Kidney epithelial cell (primary cell): ENCODE measurements at regions not wholly inside any gene's neighbourhood (a gene's known extent, or its start where the extent isn't known, plus 50 kb on each side); places are given as distances from the start of the nearest gene placed in this dataset.

Source experiments
- DNase-seq: peaks from one replicate; pipeline ENCODE4 v3.0.0-alpha.2; 2010; ENCODE audit warnings: low read depth
- H3K27me3 ChIP-seq: 2 replicates; pipeline ENCODE4 v1.6.0; 2011; ENCODE audit warnings: low read length; ENCODE audit not compliant: control insufficient read depth, insufficient read depth
- H3K36me3 ChIP-seq: 2 replicates; pipeline ENCODE4 v1.5.1; 2011; ENCODE audit warnings: low read length; ENCODE audit not compliant: control insufficient read depth, insufficient read depth
- H3K4me3 ChIP-seq: 2 replicates; pipeline ENCODE4 v1.5.1; 2011; ENCODE audit warnings: low read depth, mild to moderate bottlenecking, control low read depth, low read length
- CTCF ChIP-seq: IDR thresholded peaks from 2 replicates; pipeline ENCODE4 v1.5.1; 2011; ENCODE audit warnings: mild to moderate bottlenecking, moderate library complexity, low read length, control low read depth, inconsistent platforms; ENCODE audit not compliant: insufficient read depth, poor library complexity, severe bottlenecking

DNA sequence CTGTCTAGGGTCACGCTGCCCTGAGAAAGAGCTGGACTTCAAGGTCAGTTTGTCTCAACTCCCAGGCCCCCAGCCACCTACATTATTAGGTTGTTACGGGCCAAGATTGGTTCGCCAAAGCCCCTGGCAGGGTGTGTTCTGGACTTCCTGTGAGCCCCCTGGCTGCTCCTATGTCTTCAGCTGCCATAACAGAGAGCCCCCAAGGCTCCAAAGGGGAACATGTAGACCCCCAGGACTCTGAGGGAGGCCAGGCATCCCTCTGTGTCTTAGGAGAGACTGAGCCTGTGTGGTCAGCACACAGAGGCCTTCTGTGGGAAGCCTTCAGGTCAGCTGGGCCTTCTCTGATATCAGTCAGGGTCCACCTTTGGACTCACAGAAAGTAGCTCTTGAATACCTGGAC is 58.3 kb downstream of the INHBB start:
- Histone ChIP-seq H3K36me3 (no peaks in the 10 kb centered on the region), H3K27me3 (no peaks in the 10 kb centered on the region), H3K4me3 (no peak overlapping the region)
- DNase-seq: no peak
- TF ChIP-seq CTCF: no peak

DNA sequence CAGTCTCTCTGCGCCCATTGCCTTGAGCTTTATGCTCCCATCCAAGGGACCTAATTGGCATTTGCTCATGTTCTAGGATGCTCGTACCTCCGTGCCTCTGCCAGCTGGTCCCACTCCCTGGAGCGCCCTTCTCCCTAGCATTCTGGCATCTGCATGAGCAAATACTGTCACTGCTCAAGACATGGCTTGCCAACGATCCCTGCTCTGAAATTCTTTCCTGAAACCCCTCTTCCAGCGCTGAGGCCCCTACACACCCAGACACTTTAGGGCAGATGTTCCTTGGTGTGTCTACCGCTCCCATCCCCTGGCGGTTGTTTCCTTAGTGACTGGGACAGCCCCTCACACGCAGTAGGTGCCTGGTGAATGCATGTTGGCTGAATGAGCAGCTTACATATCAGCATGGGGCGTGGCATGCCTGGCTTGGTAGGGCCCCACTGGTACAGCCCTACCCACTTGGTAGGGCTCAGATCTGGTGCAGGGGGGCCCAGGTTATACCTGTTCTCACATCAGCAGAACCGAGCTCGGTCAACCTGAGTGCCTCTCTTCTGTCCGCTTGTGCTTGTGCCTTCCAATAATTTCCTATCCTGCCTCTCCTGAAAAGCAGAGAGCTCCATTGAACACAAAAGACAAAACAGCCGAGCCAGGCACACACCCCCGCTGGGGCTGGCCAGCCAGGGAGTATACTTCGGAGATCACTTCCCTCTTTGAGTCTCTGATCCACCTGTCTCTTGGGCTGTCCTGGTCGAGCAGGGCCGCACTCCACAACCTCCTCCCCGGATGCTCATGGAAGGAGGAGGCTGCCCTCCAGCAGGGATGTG is 59.2 kb downstream of the INHBB start:
- Histone ChIP-seq H3K36me3 (no peaks in the 10 kb centered on the region), H3K4me3 (no peak overlapping the region), H3K27me3 (no peaks in the 10 kb centered on the region)
- TF ChIP-seq CTCF: no peak
- no peak for DNase-seq

DNA sequence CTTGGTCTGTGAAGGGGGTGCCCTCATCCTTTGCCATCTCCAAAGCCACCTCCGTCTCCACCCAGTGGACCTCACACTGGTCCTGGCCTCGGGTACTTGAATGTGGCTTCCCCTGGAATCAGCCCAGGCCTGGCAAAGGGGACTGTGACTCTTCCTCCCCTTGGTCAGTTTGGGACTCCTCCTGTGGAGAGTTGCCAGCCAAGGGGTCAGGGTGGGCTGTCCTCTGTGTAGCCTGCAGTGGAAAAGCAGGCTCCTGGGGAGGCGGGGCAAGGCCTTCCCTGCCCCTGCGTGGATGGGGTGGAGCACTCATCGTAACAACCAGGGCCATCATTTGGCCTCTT is 59.8 kb downstream of the INHBB start:
- no peaks in the 10 kb centered on the region for H3K36me3 ChIP-seq
- DNase-seq: no peak
- H3K4me3 ChIP-seq: no peak overlapping the region
- TF ChIP-seq CTCF: no peak
- no peaks in the 10 kb centered on the region for H3K27me3 ChIP-seq

DNA sequence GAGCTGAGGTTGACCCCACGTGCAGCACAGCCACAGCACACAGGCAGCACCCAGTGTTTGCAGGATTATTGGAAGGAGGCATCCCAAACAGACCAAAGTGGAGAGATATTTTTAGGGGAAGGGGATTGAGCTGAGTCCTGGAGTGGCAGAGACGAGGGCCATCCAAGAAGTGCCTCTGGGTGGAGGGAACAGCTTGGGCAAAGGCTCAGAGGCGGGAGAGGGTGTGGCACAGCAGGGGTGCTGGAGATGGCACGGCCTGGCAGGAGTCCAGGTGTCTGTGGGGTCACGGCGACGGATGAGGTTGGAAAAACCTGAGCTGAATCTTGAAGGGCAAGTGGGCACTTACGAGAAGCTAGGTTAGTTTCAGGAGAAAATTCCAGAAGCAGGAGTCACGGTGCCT is 60.6 kb downstream of the INHBB start:
- Histone ChIP-seq H3K27me3 (no peaks in the 10 kb centered on the region), H3K4me3 (no peak overlapping the region), H3K36me3 (no peaks in the 10 kb centered on the region)
- DNase-seq: no peak
- TF ChIP-seq CTCF: no peak

GRCh38 chr2:120410487-120410886 is 64.6 kb downstream of the INHBB start:
- no peak for DNase-seq
- H3K36me3 ChIP-seq: no peaks in the 10 kb centered on the region
- H3K4me3 ChIP-seq: no peak overlapping the region
- no peak for TF ChIP-seq CTCF
- no peaks in the 10 kb centered on the region for H3K27me3 ChIP-seq

DNA sequence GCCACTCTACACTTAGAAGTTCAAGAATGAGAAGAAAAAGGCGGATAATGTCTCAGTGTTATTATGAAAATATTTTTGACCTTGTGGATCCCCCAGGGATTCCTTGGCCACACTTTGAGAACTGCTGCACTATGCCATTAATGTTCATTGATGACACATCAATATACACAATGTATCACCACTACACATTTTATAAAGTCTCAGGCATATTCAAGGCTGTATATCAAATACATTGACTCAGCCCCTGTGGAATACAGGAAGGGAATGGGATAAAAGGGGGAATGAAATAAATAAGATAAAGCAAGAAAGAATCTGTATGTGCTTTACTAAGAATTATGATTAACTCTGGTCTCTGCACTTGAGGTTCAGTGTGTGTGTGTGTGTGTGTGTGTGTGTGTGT is 69.1 kb downstream of the INHBB start:
- no peaks in the 10 kb centered on the region for H3K36me3 ChIP-seq
- no peak overlapping the region for H3K4me3 ChIP-seq
- TF ChIP-seq CTCF: no peak
- peaks cover 5% of the 10 kb centered on the region for H3K27me3 ChIP-seq
- DNase-seq: no peak
